ENCODE measurements at regions not wholly inside any gene's neighbourhood (a gene's known extent, or its start where the extent isn't known, plus 50 kb on each side); places are given as distances from the start of the nearest gene placed in this dataset.

GRCh38 chr3:164233951-164234350, 844.3 kb downstream of the SI start:
- TF ChIP-seq, protein P1, sequence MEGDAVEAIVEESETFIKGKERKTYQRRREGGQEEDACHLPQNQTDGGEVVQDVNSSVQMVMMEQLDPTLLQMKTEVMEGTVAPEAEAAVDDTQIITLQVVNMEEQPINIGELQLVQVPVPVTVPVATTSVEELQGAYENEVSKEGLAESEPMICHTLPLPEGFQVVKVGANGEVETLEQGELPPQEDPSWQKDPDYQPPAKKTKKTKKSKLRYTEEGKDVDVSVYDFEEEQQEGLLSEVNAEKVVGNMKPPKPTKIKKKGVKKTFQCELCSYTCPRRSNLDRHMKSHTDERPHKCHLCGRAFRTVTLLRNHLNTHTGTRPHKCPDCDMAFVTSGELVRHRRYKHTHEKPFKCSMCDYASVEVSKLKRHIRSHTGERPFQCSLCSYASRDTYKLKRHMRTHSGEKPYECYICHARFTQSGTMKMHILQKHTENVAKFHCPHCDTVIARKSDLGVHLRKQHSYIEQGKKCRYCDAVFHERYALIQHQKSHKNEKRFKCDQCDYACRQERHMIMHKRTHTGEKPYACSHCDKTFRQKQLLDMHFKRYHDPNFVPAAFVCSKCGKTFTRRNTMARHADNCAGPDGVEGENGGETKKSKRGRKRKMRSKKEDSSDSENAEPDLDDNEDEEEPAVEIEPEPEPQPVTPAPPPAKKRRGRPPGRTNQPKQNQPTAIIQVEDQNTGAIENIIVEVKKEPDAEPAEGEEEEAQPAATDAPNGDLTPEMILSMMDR (IDR thresholded peaks at IDR 0.05), result no peak
- TF ChIP-seq ZFX (IDR thresholded peaks at IDR 0.05; ENCODE audit: borderline replicate concordance), result no peak
